Globus pallidus (tissue), 1 donor: ENCODE measurements at regions not wholly inside any gene's neighbourhood (a gene's known extent, or its start where the extent isn't known, plus 50 kb on each side); places are given as distances from the start of the nearest gene placed in this dataset.
A peak's percentile ranks its signal among the peaks of the same experiment; 100 is the strongest.
"Not testable (repeated sequence)": the region's sequence is repeated elsewhere in the genome, so short reads cannot be mapped to it uniquely, and the experiment has no call there.

ENCODE experiments used
- DNase-seq: peaks from one replicate; pipeline ENCODE4 v3.0.0-alpha.2; 2015; ENCODE audit warnings: low spot score

GRCh38 chr5:3484836-3485235 is 110.8 kb upstream of the IRX1 start:
- DNase-seq: no peak

DNA sequence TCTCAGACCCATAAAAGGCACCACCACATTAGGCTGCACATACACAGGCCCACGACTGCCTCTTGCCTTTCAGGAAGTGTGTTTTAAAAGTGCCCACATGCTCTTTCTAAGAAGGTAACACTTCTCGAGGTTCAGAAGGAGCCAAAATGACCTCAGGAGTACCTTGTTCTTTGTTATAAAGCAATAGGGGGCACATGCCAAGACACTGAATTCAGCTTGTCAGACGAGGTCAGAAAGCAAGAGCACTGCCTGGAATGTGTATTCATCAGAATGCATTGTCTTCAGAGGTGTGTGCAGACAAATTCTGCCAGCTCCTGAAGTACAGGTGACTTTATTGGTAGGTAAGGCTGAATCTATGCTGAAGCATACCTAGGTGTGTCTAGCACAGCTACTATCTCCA is 114.5 kb upstream of the IRX1 start:
- no peak for DNase-seq

DNA sequence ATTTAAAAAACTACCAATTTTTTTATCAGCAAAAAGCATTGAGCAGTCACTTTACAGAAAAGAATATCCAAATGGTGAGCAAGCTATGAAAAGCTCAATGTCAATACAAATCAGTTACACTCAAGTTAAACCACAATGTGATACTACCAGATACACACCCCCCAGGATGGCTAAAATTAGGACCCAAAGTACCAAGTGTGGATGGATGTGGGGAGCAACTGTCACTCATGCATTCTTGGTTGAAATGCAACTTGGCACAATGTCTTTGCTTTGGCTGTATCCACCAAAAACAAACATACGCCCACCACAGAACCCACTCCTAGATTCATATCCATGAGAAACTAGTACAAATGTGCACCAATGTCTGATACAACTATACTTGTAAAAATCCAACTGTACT is 120.0 kb upstream of the IRX1 start:
- no peak for DNase-seq

DNA sequence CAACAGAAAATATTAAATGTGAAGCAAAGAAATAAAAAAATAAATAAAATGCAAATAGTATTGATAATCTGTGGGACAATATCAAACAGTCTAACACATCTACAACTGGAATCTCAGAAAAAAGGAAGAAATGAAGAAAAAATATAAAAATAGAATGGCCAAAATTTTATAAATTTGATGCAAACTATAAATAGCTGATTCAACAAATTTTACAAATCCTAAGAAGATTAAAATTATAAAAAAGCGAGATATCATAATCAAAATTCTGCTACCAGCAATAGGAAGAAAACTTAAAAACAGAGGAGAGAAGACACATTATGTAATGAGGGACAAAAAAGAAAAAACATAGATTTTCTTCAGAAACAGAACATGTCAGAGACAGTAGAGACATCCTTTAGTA is 129.2 kb upstream of the IRX1 start:
- DNase-seq: no peak

GRCh38 chr5:3460416-3460815 is 135.2 kb upstream of the IRX1 start:
- DNase-seq: no peak

- DNase-seq: peak; percentile 7
These were observed 139.4 kb upstream of the IRX1 start for GRCh38 chr5:3456121-3456681.

DNA sequence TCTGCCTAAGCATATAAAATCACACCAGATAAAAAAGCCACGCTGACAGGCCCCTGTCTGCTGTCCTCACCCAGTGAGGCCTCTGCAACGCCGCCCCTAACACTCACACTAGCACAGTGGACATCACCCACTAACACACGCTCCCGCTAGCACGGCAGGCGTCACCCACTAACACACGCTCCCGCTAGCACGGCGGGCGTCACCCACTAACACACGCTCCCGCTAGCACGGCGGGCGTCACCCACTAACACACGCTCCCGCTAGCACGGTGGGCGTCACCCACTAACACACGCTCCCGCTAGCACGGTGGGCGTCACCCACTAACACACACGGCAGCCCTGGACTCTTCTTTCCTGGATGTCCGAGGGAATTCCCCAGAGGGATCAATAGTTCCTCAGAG is 141.6 kb upstream of the IRX1 start:
- DNase-seq: not testable (repeated sequence)

DNA sequence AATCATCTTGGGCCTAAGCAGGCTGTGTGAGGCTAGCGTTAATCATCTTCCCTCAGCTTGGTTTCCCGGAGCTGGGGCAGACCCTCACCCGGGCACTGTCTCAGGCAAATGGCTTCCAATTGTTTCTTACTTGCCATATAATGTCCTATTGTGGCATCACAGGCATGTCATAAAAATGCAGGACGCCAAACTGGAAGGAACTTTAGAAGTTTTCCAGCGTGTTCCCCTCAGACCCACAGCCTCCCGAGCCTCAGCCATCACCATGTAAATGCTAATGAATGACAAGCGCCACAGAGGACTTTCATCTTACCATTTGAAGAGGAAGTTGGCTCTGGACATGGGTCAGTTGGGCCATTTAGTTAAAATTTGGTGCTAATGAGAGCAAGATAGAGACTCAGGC is 143.0 kb upstream of the IRX1 start:
- DNase-seq: no peak

DNA sequence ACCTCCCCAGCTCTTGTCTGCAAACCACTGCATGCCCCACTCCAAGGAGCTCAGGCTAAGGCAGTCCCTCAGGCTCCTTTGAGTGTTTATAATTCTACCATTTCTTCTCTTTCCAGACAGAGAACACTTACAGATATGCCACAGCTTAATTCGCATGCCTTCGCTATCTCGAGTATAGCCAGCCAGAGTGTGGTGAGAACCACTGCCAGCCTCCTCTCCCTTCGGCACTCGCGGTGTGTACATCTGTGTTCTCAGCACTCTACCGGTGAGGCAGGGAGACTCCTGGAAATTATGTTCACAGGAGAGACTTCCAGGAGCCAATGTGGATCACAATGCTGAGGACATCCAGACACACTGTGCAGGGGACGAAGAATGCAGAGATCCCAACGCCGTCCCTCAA is 143.7 kb upstream of the IRX1 start:
- DNase-seq: no peak

GRCh38 chr5:3449481-3449880 is 146.2 kb upstream of the IRX1 start:
- no peak for DNase-seq

DNA sequence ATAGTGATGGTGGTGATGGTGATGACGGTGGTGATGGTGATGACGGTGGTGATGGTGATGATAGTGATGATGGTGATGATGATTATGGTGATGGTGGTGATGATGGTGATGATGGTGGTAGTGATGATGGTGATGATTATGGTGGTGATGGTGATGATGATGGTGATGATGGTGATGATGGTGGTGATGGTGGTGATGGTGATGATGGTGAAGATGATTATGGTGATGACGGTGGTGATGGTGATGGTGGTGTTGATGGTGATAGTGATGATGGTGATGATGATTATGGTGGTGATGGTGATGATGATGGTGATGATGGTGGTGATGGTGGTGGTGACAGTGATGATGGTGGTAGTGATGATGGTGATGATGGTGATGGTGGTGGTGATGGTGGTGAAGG is 149.2 kb upstream of the IRX1 start:
- DNase-seq: no peak

DNA sequence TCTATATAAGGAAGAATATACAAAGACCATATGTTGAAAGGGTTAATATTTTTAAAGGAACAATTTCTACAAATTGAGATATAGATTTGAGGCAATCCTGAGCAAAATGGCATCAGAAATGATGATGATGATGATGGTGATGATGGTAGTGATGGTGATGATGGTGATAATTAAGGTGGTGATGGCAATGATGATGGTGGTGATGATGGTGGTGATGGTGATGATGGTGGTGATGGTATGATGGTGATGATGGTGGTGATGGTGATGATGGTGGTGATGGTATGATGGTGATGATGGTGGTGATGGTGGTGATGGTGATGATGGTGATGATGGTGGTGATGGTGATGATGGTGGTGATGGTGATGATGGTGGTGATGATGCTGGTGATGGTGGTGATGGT is 150.1 kb upstream of the IRX1 start:
- not testable (repeated sequence) for DNase-seq

DNA sequence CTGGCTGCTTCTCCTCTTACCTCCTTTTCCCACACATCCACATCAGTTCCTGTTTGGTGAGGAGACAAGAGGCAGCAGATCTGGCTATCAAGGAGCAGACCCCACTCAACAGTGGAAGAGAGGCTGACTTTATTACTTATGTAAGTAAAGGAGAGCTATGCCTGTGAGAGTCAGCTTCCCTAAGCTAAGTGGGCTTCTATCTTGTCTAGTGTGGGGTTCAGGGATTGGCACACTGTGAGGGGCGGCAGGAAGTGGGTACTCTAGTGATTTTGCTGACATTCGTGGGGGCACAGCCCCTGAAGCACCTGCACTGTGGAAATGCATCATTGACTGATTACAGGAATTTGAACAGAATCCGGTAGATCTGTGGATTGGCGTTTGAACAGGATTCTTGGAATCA is 163.5 kb upstream of the IRX1 start:
- DNase-seq: no peak

DNA sequence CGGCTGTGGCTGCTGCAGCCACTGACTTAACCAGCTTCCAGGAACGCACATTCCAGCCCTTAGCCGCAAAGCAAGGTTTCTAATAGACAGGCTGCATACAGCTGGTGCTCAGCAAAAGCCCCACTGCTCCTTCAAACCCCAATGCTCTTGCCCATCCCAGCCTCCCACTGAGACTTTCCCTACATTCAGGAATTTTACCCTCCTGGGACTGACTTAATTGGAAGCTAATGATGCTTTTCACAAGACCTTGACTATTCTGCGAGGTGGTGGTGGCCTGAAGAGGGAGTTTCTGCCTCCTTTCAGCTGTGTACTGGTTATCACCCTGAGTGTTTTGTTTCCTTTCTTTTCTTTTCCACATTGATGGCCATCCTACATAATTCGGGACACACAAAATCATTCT is 164.9 kb upstream of the IRX1 start:
- DNase-seq: no peak

- DNase-seq: peak; percentile 57
These were observed 165.7 kb upstream of the IRX1 start for GRCh38 chr5:3429962-3430361.

DNA sequence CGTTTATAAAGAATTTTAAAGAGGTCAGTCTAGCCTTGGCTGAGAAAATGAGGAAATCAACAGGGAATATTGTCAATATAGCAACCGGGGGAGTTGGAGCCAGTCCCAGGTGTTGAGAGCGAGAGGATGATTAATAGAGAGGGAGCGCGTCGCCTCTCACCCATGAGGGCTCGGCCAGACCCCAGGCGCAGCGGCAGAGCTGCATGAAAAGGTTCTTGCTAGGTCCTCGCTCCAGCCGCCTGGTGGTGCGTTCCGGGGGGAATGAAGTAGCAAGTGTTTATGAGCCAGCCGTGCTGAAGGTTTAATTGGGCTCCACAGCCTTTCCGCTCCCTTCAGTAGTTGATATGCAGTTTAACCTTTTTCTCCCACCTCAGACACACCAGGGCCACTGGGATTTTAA is 167.3 kb upstream of the IRX1 start:
- no peak for DNase-seq

GRCh38 chr5:3424946-3425345 is 170.7 kb upstream of the IRX1 start:
- no peak for DNase-seq

- DNase-seq: no peak
These were observed 178.2 kb upstream of the IRX1 start for GRCh38 chr5:3417376-3417943.

DNA sequence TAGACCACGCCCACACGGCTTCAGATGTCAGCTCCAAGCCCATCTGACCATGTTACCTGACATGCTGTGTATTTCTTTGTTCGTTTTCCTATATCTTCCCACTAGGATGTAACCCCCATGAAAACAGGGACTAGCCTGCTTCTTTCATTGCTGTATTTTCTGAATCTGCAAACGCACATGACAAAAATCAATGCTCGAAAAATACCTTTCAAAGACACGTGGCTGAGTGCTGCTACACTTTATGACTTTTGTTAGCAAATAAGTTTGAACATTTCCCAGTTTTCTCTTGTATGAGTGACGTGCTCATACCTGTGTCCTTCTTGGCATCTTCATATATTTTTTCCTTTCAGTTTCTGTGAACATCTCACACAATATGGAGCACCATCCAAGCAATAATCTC is 181.3 kb upstream of the IRX1 start:
- no peak for DNase-seq

GRCh38 chr5:3412146-3412545 is 183.5 kb upstream of the IRX1 start:
- no peak for DNase-seq

DNA sequence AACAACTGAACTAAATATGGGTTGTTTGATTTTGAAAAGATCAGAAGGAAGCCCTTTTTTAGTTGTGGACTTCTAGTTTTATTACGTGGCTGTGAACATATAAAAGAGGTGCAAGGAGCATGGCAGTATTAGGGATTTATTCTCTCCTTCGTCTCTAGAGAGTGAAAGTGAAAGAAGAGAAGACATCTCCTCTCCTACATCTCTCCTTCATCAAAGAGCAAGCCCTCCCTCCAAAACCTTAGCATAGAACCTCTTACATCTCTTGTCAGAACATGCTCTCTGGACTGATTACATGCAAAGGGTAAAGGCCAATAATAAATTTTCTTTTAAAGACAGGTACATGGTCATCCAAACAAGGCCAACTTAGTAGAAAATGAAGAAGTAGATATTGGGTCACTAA is 184.3 kb upstream of the IRX1 start:
- no peak for DNase-seq

DNA sequence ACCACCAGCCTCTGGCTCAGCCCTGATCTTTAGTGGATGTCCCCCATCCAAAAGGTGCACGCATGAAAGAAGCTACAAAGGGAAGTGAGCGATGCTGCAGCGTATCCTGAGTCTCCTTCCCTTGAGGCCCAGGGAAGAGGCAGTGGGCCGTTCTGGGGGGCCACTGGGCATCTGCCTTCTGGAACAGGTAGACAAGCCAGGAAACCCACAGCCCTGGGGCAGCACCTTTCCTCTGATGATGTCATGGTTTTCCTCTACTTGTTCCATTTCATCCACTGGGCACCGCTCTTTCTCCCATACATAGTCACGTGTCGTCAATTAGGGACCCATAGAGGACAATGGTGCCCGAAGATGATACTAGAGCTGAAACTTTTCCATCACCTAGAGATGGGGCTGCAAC is 194.0 kb upstream of the IRX1 start:
- no peak for DNase-seq

- no peak for DNase-seq
These were observed 195.0 kb upstream of the IRX1 start for GRCh38 chr5:3400659-3401058.

DNA sequence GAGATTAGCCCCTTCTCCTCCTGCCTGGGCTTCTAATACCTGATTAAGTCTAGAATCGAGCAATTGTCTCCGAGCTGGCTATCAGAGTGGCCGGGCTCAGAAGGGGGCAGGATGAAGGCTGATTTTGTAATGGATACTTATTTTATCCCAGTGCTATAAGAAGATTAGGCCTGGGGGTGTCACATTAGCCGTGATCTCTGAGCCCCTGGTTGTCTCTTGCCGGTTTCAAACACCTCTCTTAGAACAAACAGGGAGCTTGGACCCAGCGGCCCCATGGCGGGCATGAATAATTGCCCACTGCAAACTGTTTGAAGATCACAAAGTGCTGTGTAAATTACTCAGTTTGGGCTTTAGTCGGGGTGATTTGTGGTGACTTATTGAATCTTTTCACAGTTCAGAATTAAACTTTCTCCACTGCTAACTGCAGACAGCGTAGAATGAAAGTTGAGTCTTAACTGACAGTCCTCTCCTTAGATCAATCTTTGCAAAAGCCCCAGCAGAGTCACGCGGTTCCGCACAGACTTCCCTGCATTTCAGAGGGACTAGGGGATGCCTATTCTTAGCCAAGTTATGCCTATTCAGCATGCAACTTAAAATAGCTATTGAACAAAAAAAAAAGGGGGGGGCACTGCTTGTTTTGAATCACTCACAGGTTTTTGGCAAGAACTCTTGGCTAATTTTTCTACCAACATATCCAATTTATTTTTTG is 200.6 kb upstream of the IRX1 start:
- DNase-seq: peak; percentile 14
